H9 (cell line): ENCODE measurements at regions not wholly inside any gene's neighbourhood (a gene's known extent, or its start where the extent isn't known, plus 50 kb on each side); places are given as distances from the start of the nearest gene placed in this dataset.

Experiments used
- DNase-seq: peaks from one replicate; pipeline ENCODE4 v3.0.0-alpha.2; 2017
- H2AFZ ChIP-seq: one replicate; pipeline ENCODE4 v1.6.1; 2013; ENCODE audit warnings: mild to moderate bottlenecking, low read length, control low read depth, moderate library complexity
- H2AK5ac ChIP-seq: 2 replicates; pipeline ENCODE4 v1.6.1; 2013; ENCODE audit warnings: low read length, control low read depth, mixed read lengths; ENCODE audit not compliant: insufficient read length
- H2BK120ac ChIP-seq: one replicate; pipeline ENCODE4 v1.6.1; 2013; ENCODE audit warnings: low read depth, mild to moderate bottlenecking, low read length, control low read depth, inconsistent platforms; ENCODE audit not compliant: poor library complexity, severe bottlenecking
- H2BK12ac ChIP-seq: 2 replicates; pipeline ENCODE4 v1.6.1; 2013; ENCODE audit warnings: low read length, control low read depth, mixed read lengths, low read depth; ENCODE audit not compliant: insufficient read length
- H2BK15ac ChIP-seq: 2 replicates; pipeline ENCODE4 v1.6.1; 2013; ENCODE audit warnings: low read depth, low read length, control low read depth
- H2BK20ac ChIP-seq: one replicate; pipeline ENCODE4 v1.6.1; 2013; ENCODE audit warnings: low read depth, mild to moderate bottlenecking, low read length, control low read depth, inconsistent platforms; ENCODE audit not compliant: poor library complexity, severe bottlenecking
- H2BK5ac ChIP-seq: 2 replicates; pipeline ENCODE4 v1.6.1; 2013; ENCODE audit warnings: low read length, control low read depth, mixed read lengths; ENCODE audit not compliant: insufficient read length
- H3K14ac ChIP-seq: 2 replicates; pipeline ENCODE4 v1.6.1; 2013; ENCODE audit warnings: low read length, control low read depth; ENCODE audit not compliant: insufficient read depth
- H3K18ac ChIP-seq: 2 replicates; pipeline ENCODE4 v1.6.1; 2013; ENCODE audit warnings: low read depth, mild to moderate bottlenecking, mixed read lengths, low read length, control low read depth; ENCODE audit not compliant: insufficient read length
- H3K23ac ChIP-seq: 2 replicates; pipeline ENCODE4 v1.6.1; 2013; ENCODE audit warnings: low read length, control low read depth, mixed read lengths, low read depth; ENCODE audit not compliant: insufficient read length
- H3K23me2 ChIP-seq: 2 replicates; pipeline ENCODE4 v1.6.1; 2013; ENCODE audit warnings: low read depth, mild to moderate bottlenecking, mixed read lengths, low read length, control low read depth; ENCODE audit not compliant: insufficient read length, poor library complexity, severe bottlenecking
- H3K27ac ChIP-seq: 2 replicates; pipeline ENCODE4 v1.5.1; 2013; ENCODE audit warnings: low read length, control low read depth, mixed read lengths, low read depth; ENCODE audit not compliant: insufficient read length
- H3K27me3 ChIP-seq: 2 replicates; pipeline ENCODE4 v1.6.1; 2013; ENCODE audit warnings: low read length, control low read depth, inconsistent platforms; ENCODE audit not compliant: insufficient read depth
- H3K4ac ChIP-seq: 2 replicates; pipeline ENCODE4 v1.6.1; 2013; ENCODE audit warnings: low read depth, mild to moderate bottlenecking, control low read depth, inconsistent platforms, low read length, moderate library complexity
- H3K4me1 ChIP-seq: 2 replicates; pipeline ENCODE4 v1.6.1; 2013; ENCODE audit warnings: low read length, control low read depth, inconsistent platforms; ENCODE audit not compliant: insufficient read depth
- H3K4me2 ChIP-seq: 2 replicates; pipeline ENCODE4 v1.6.1; 2013; ENCODE audit warnings: low read length, control low read depth, mixed read lengths; ENCODE audit not compliant: insufficient read length, insufficient read depth
- H3K56ac ChIP-seq: 2 replicates; pipeline ENCODE4 v1.6.1; 2013; ENCODE audit warnings: low read depth, mild to moderate bottlenecking, mixed read lengths, low read length, control low read depth; ENCODE audit not compliant: insufficient read length
- H3K79me1 ChIP-seq: 2 replicates; pipeline ENCODE4 v1.6.1; 2013; ENCODE audit warnings: low read depth, mild to moderate bottlenecking, moderate library complexity, low read length, control low read depth, inconsistent platforms; ENCODE audit not compliant: insufficient read depth, poor library complexity, severe bottlenecking
- H3K79me2 ChIP-seq: 2 replicates; pipeline ENCODE4 v1.6.1; 2013; ENCODE audit warnings: low read length, control low read depth, inconsistent platforms; ENCODE audit not compliant: insufficient read depth
- H3K9ac ChIP-seq: 2 replicates; pipeline ENCODE4 v1.6.1; 2013; ENCODE audit warnings: low read length, control low read depth, mixed read lengths; ENCODE audit not compliant: insufficient read length; ENCODE audit errors: extremely low read depth
- H3K9me3 ChIP-seq: one replicate; pipeline ENCODE4 v1.6.1; 2013; ENCODE audit warnings: low read depth, low read length, inconsistent platforms; ENCODE audit not compliant: control insufficient read depth
- H3T11ph ChIP-seq: one replicate; pipeline ENCODE4 v1.6.1; 2013; ENCODE audit warnings: mild to moderate bottlenecking, low read length, control low read depth, inconsistent platforms
- H4K20me1 ChIP-seq: one replicate; pipeline ENCODE4 v1.6.1; 2013; ENCODE audit not compliant: control insufficient read depth, insufficient read length, insufficient read depth
- H4K5ac ChIP-seq: 2 replicates; pipeline ENCODE4 v1.6.1; 2013; ENCODE audit warnings: low read depth, mild to moderate bottlenecking, mixed read lengths, low read length, control low read depth; ENCODE audit not compliant: insufficient read length
- H4K8ac ChIP-seq: replicated peaks from 2 replicates; pipeline ENCODE4 v1.6.1; 2013; ENCODE audit warnings: low read length, control low read depth, mixed read lengths, low read depth; ENCODE audit not compliant: insufficient read length
- H4K91ac ChIP-seq: 2 replicates; pipeline ENCODE4 v1.6.1; 2013; ENCODE audit warnings: low read depth, mild to moderate bottlenecking, moderate library complexity, mixed read lengths, low read length, control low read depth; ENCODE audit not compliant: insufficient read length
- H3K27ac Mint-ChIP-seq, 3 experiments: 2 replicates in 2 of 3; 3 replicates in 1 of 3; pipeline ENCODE4 v1.8.0; 2020 to 2021; ENCODE audit warnings: mixed read lengths in 3 of 3, mild to moderate bottlenecking in 1 of 3, moderate library complexity in 1 of 3
- H3K27me3 Mint-ChIP-seq: 2 replicates; pipeline ENCODE4 v1.8.0; 2021; ENCODE audit warnings: low read depth, mild to moderate bottlenecking, moderate library complexity, mixed read lengths
- H3K36me3 Mint-ChIP-seq, 3 experiments: 2 replicates in 2 of 3; 3 replicates in 1 of 3; pipeline ENCODE4 v1.8.0; 2020 to 2021; ENCODE audit warnings: low read depth in 3 of 3, mixed read lengths in 3 of 3; ENCODE audit not compliant: insufficient read depth in 1 of 3
- H3K4me1 Mint-ChIP-seq, 2 experiments: 2 replicates each; pipeline ENCODE4 v1.8.0; 2020; ENCODE audit warnings: mixed read lengths in 2 of 2
- H3K4me3 Mint-ChIP-seq, 2 experiments: 2 replicates in 1 of 2; 3 replicates in 1 of 2; pipeline ENCODE4 v1.8.0; 2020 to 2021; ENCODE audit warnings: mild to moderate bottlenecking in 2 of 2, mixed read lengths in 2 of 2, moderate library complexity in 1 of 2
- H3K9me3 Mint-ChIP-seq, 2 experiments: 2 replicates in 1 of 2; 3 replicates in 1 of 2; pipeline ENCODE4 v1.8.0; 2020; ENCODE audit warnings: mild to moderate bottlenecking in 2 of 2, mixed read lengths in 2 of 2, moderate library complexity in 1 of 2
- CTCF ChIP-seq: fragments of 200-600 bp; sonication (generic); conservative IDR thresholded peaks from 3 replicates; pipeline ENCODE4 v1.8.0; 2021; ENCODE audit warnings: antibody characterized with exemption, mild to moderate bottlenecking
- WGBS: extraction: QIAGEN DNeasy Blood & Tissue Kit; methylation state at CpG from one replicate; pipeline ENCODE4 v1.1.7; 2013; ENCODE audit warnings: missing lambda C conversion rate, low lambda C conversion rate, mixed read lengths; ENCODE audit not compliant: insufficient read length; ENCODE audit errors: extremely low coverage; 5-methylcytosine and 5-hydroxymethylcytosine counted together

- Histone ChIP-seq H3T11ph (no peak overlapping the region), H2BK5ac (no peak overlapping the region), H3K4ac (no peak overlapping the region), H3K79me1 (no peaks in the 10 kb centered on the region), H2AFZ (no peak overlapping the region), H3K4me2 (no peak overlapping the region), H2BK120ac (no peak overlapping the region), H3K18ac (no peak overlapping the region), H4K20me1 (no peaks in the 10 kb centered on the region), H3K23me2 (no peaks in the 10 kb centered on the region), H2BK12ac (no peak overlapping the region), H3K56ac (no peak overlapping the region), H3K23ac (no peak overlapping the region), H4K91ac (no peak overlapping the region), H3K4me1 (peaks cover 15% of the 10 kb centered on the region), H3K9ac (no peak overlapping the region), H2AK5ac (no peak overlapping the region), H4K5ac (no peak overlapping the region), H2BK20ac (no peak overlapping the region), H4K8ac (no peak overlapping the region), H2BK15ac (no peak overlapping the region), H3K14ac (no peak overlapping the region), H3K27ac (no peak overlapping the region), H3K9me3 (no peaks in the 10 kb centered on the region), H3K79me2 (no peaks in the 10 kb centered on the region), H3K27me3 (no peaks in the 10 kb centered on the region; the same call in 1 of the 2 replicates)
- no CpG with 5 or more reads among the region's 2 CpGs for WGBS
- Mint-ChIP-seq H3K9me3 (peaks cover 4 to 7% of the 10 kb centered on the region in 2 experiments; a peak in 4 of 5 replicates), H3K4me1 (peaks cover 52 to 56% of the 10 kb centered on the region in 2 experiments), H3K27ac (no peak overlapping the region), H3K27me3 (peaks cover 85% of the 10 kb centered on the region), H3K4me3 (no peak overlapping the region; a peak in 1 of 5 replicates), H3K36me3 (peaks cover 0 to 10% (median 2%) of the 10 kb centered on the region in 3 experiments; a peak in 5 of 7 replicates)
- TF ChIP-seq CTCF: no peak
- no peak for DNase-seq
These were observed 319.8 kb downstream of the FOXO1 start for GRCh38 chr13:40346592-40346991.
